ENCODE measurements at regions not wholly inside any gene's neighbourhood (a gene's known extent, or its start where the extent isn't known, plus 50 kb on each side); places are given as distances from the start of the nearest gene placed in this dataset.

GRCh38 chr4:175874306-175874705 is 62.2 kb upstream of the GPM6A start:
- TF ChIP-seq REST (IDR thresholded peaks at IDR 0.05; ENCODE audit: low read depth), result no peak
- TF ChIP-seq ELF1 (IDR thresholded peaks at IDR 0.05; ENCODE audit: borderline replicate concordance, low read depth), result no peak
- no peak for TF ChIP-seq POLR2A (IDR thresholded peaks at IDR 0.05; ENCODE audit: borderline replicate concordance, extremely low read depth, insufficient read depth, insufficient read length)
- no peak for TF ChIP-seq CBX3 (IDR thresholded peaks at IDR 0.05; ENCODE audit: low read depth)
